AG04450 (cell line): ENCODE measurements at regions not wholly inside any gene's neighbourhood (a gene's known extent, or its start where the extent isn't known, plus 50 kb on each side); places are given as distances from the start of the nearest gene placed in this dataset.
"Not testable (repeated sequence)": the region's sequence is repeated elsewhere in the genome, so short reads cannot be mapped to it uniquely, and the experiment has no call there.

Experiments used
- CTCF ChIA-PET: fragments of 300-600, 350-600 bp; formaldehyde crosslinking; extraction: SDS; loops from one replicate; lab custom pipeline; 2022; ENCODE audit warnings: antibody characterized with exemption, inconsistent platforms; lab: Charles Lee
- POLR2A ChIA-PET: fragments of 350-600 bp; formaldehyde crosslinking; extraction: SDS; loops from one replicate; lab custom pipeline; 2021; ENCODE audit warnings: antibody characterized with exemption, inconsistent platforms; lab: Yijun Ruan, JAX
- DNase-seq: peaks from one replicate; pipeline ENCODE4 v3.0.0-alpha.2; 2011; ENCODE audit warnings: low read depth, low spot score
- H3K27ac ChIP-seq: one replicate; pipeline ENCODE4 v1.5.1; 2012; ENCODE audit warnings: low read depth, low read length, control low read depth
- H3K27me3 ChIP-seq: one replicate; pipeline ENCODE4 v1.6.0; 2012; ENCODE audit warnings: low read length; ENCODE audit not compliant: control insufficient read depth, insufficient read depth
- H3K4me3 ChIP-seq: 2 replicates; pipeline ENCODE4 v1.5.1; 2011; ENCODE audit warnings: mild to moderate bottlenecking, low read depth, low read length, control low read depth
- H3K9me3 ChIP-seq: 2 replicates; pipeline ENCODE4 v1.5.1; 2012; ENCODE audit warnings: low read length; ENCODE audit not compliant: control insufficient read depth, insufficient read depth
- TF ChIP-seq, protein P1 (sequence below): IDR thresholded peaks from 2 replicates; pipeline ENCODE4 v1.5.1; 2011; ENCODE audit warnings: low read depth, low read length, control low read depth, inconsistent platforms

GRCh38 chr16:65574326-65574966 lies 452.6 kb upstream of the CDH11 start:
- H3K27ac ChIP-seq: no peak overlapping the region
- ChIA-PET POLR2A (no interaction called here), CTCF (no interaction called here)
- no peaks in the 10 kb centered on the region; the same call in 1 of the 2 replicates for H3K9me3 ChIP-seq
- TF ChIP-seq, protein P1, sequence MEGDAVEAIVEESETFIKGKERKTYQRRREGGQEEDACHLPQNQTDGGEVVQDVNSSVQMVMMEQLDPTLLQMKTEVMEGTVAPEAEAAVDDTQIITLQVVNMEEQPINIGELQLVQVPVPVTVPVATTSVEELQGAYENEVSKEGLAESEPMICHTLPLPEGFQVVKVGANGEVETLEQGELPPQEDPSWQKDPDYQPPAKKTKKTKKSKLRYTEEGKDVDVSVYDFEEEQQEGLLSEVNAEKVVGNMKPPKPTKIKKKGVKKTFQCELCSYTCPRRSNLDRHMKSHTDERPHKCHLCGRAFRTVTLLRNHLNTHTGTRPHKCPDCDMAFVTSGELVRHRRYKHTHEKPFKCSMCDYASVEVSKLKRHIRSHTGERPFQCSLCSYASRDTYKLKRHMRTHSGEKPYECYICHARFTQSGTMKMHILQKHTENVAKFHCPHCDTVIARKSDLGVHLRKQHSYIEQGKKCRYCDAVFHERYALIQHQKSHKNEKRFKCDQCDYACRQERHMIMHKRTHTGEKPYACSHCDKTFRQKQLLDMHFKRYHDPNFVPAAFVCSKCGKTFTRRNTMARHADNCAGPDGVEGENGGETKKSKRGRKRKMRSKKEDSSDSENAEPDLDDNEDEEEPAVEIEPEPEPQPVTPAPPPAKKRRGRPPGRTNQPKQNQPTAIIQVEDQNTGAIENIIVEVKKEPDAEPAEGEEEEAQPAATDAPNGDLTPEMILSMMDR: no peak
- H3K4me3 ChIP-seq: no peak overlapping the region
- no peaks in the 10 kb centered on the region for H3K27me3 ChIP-seq
- DNase-seq: no peak

DNA sequence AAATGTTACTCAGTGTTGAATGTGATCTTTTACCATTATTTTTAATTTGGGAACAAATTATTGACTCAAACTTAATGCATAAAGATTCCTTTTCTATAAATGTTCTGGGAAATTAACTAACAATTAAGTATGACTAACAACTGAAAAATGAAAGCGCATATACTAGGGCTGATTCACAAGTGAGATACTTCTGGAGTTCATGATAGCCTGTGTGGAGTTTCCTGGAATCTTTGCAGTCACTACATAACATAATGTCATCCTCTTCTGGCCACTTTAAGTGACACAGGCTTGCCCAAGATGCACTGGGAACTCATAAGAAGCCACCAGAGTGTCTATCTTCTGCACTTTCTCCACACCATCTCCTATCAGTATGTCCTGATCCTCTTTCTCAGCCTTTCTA lies 450.3 kb upstream of the CDH11 start:
- DNase-seq: no peak
- Histone ChIP-seq H3K9me3 (no peaks in the 10 kb centered on the region; the same call in 1 of the 2 replicates), H3K27ac (peak overlapping the region; percentile 47), H3K27me3 (no peaks in the 10 kb centered on the region), H3K4me3 (no peak overlapping the region)
- CTCF ChIA-PET: no interaction called here
- TF ChIP-seq, protein P1: no peak
- POLR2A ChIA-PET: no interaction called here

GRCh38 chr16:65570261-65570660 lies 448.4 kb upstream of the CDH11 start:
- no peak for DNase-seq
- CTCF ChIA-PET: no interaction called here

DNA sequence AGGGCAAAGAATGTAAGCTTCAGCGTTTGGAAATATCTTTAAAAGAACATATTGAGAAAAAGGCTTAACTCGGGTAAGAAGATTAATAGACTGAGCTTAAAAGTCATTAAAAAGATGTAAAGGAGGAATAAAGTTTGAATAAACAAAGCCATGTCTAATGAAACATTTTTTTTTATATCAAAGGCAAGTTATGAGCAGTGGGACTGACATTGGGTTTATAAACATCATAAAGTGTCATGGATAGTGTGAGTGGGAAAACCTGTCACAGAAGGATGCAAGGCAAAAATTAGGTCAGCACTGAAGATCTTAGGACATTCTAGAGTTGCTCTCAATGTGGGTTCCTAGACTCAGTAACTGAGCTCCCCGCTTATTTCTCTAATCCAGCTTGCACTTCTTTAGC lies 438.0 kb upstream of the CDH11 start:
- TF ChIP-seq, protein P1: no peak
- ChIA-PET CTCF (no interaction called here), POLR2A (no interaction called here)
- Histone ChIP-seq H3K27ac (no peak overlapping the region), H3K4me3 (no peak overlapping the region), H3K27me3 (no peaks in the 10 kb centered on the region), H3K9me3 (peaks cover 5% of the 10 kb centered on the region; the same call in 1 of the 2 replicates)
- no peak for DNase-seq

More at GRCh38 chr16:65570261-65570660, 448.4 kb upstream of the CDH11 start:
- TF ChIP-seq, protein P1: no peak
- Histone ChIP-seq H3K27ac (no peak overlapping the region), H3K9me3 (no peaks in the 10 kb centered on the region; the same call in 1 of the 2 replicates), H3K4me3 (no peak overlapping the region), H3K27me3 (no peaks in the 10 kb centered on the region)
- POLR2A ChIA-PET: no interaction called here

DNA sequence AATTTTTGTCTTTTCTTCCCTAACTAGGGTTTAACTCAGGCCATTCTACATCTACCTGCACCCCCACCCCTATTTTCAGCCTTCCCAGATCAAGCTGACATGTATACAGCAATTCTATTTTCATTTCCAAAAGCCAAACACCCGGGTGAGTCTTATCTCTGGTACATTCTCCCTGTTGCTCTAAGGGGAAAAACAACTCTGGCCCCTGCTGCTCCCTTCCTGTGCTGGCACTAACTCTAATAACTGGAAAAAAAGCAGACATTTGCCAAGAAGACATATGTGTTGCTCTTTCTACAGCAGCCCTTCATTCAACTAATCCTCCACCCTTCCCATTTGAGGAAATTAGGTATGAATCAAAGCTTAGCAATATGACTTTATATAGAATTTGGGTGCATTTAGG lies 427.8 kb upstream of the CDH11 start:
- H3K27me3 ChIP-seq, DNase-seq, H3K27ac ChIP-seq, CTCF ChIA-PET, POLR2A ChIA-PET, H3K4me3 ChIP-seq, H3K9me3 ChIP-seq: not testable (repeated sequence)
